ENCODE measurements at regions not wholly inside any gene's neighbourhood (a gene's known extent, or its start where the extent isn't known, plus 50 kb on each side); places are given as distances from the start of the nearest gene placed in this dataset.

DNA sequence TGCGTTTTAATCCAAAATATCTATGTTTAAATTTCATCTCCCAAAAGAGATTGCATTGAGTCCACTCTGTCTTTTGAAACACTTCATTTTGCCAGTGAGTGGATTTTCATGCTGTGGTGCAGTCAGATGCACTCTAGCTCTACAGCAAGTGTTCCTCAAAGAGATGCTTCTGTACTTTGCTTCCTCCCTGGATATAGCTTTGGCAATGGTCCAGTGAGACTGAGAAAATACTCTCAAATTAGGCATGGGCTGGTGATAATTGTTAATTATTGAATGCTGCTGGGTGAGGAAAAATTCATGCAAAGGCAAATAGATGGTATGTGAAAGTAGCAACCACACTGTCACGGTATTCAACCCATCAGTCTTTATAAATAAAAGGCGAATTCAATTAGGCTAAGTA is 396.9 kb downstream of the ADGRL2 start:
- H3K4me3 ChIP-seq (ENCODE audit: low read depth in 1 of 2, low read length in 2 of 2): no peak overlapping the region

DNA sequence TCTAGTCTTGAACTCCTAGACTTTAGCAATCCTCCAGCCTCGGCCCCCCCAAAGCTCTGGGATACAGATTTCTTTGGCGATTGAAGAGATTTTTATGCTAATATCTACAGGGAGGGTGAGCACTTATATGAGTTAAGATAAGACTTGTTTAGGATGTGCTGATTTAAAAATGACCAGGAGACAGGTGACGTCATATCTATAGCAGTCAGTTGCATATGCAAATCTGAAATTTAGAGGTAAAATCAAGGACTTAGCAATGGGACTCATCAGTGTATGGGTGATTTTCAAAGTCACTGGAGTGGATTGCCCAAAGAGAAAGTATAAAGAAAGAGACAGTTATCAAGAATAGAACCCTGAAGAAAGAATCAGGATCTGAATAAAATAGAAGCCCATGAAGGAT is 394.5 kb downstream of the ADGRL2 start:
- Histone ChIP-seq H3K27me3 (ENCODE audit: control insufficient read depth in 1 of 2, insufficient read depth in 2 of 2, low read length in 2 of 2) (no peaks in the 10 kb centered on the region), H3K4me3 (ENCODE audit: low read depth in 1 of 2, low read length in 2 of 2) (no peak overlapping the region), H3K9me3 (ENCODE audit: low read length) (no peaks in the 10 kb centered on the region), H3K4me1 (ENCODE audit: insufficient read depth, low read length) (no peaks in the 10 kb centered on the region), H3K27ac (ENCODE audit: low read depth, low read length) (no peak overlapping the region), H3K36me3 (ENCODE audit: insufficient read depth, low read length) (no peaks in the 10 kb centered on the region), H3K9ac (ENCODE audit: low read length) (no peak overlapping the region)

More for the DNA sequence above, 396.9 kb downstream of the ADGRL2 start:
- Histone ChIP-seq H3K9me3 (ENCODE audit: low read length) (no peaks in the 10 kb centered on the region), H3K27me3 (ENCODE audit: control insufficient read depth in 1 of 2, insufficient read depth in 2 of 2, low read length in 2 of 2) (no peaks in the 10 kb centered on the region), H3K27ac (ENCODE audit: low read depth, low read length) (no peak overlapping the region), H3K4me1 (ENCODE audit: insufficient read depth, low read length) (no peaks in the 10 kb centered on the region), H3K9ac (ENCODE audit: low read length) (no peak overlapping the region), H3K36me3 (ENCODE audit: insufficient read depth, low read length) (no peaks in the 10 kb centered on the region)

DNA sequence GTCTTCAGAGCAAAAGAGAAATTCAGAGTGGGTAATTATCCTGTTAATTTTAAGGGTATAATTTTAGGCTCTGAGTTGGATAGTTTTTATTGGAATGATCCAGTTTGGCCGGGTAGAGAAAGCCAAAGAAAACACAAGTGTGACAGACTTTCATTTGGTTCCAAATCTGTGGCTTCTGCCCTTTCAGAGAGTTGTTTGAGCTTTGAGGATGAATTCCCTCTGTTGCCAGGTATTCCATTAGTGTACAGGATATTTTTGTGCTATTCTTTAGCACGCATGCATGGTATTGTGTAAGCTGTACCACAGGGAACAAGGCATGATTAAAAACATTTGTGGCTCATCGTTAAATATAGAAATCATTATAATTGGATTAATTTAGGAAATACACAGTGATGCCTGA is 384.4 kb downstream of the ADGRL2 start:
- no peaks in the 10 kb centered on the region for H3K9me3 ChIP-seq (ENCODE audit: low read length)
- H3K9ac ChIP-seq (ENCODE audit: low read length): no peak overlapping the region
- no peaks in the 10 kb centered on the region for H3K4me1 ChIP-seq (ENCODE audit: insufficient read depth, low read length)
- no peak overlapping the region for H3K4me3 ChIP-seq (ENCODE audit: low read depth in 1 of 2, low read length in 2 of 2)
- no peaks in the 10 kb centered on the region for H3K36me3 ChIP-seq (ENCODE audit: insufficient read depth, low read length)
- H3K27me3 ChIP-seq (ENCODE audit: control insufficient read depth in 1 of 2, insufficient read depth in 2 of 2, low read length in 2 of 2): no peaks in the 10 kb centered on the region
- H3K27ac ChIP-seq (ENCODE audit: low read depth, low read length): no peak overlapping the region

DNA sequence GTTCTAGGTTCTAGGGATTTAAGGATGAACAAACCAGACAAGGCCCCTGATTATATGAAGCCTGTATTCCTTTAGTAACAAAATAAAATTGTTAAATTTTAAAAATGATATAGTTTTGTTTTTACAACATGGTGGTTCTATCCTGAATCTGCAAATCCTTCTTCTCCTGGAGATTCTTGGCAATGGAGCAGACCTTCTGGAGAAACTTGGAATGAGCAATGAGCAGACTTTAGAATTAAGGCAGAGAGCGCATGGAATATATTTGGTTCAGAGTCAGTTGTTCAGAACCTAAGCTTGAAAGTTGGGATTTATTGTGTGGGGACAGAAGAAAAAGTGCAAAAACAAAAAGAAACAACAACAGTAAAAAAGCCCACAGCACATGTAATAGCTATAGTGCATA is 381.1 kb downstream of the ADGRL2 start:
- no peaks in the 10 kb centered on the region for H3K27me3 ChIP-seq (ENCODE audit: control insufficient read depth in 1 of 2, insufficient read depth in 2 of 2, low read length in 2 of 2)
- no peak overlapping the region for H3K27ac ChIP-seq (ENCODE audit: low read depth, low read length)
- no peak overlapping the region for H3K4me3 ChIP-seq (ENCODE audit: low read depth in 1 of 2, low read length in 2 of 2)
- H3K9me3 ChIP-seq (ENCODE audit: low read length): no peaks in the 10 kb centered on the region
- H3K4me1 ChIP-seq (ENCODE audit: insufficient read depth, low read length): no peaks in the 10 kb centered on the region
- H3K36me3 ChIP-seq (ENCODE audit: insufficient read depth, low read length): no peaks in the 10 kb centered on the region
- H3K9ac ChIP-seq (ENCODE audit: low read length): no peak overlapping the region

DNA sequence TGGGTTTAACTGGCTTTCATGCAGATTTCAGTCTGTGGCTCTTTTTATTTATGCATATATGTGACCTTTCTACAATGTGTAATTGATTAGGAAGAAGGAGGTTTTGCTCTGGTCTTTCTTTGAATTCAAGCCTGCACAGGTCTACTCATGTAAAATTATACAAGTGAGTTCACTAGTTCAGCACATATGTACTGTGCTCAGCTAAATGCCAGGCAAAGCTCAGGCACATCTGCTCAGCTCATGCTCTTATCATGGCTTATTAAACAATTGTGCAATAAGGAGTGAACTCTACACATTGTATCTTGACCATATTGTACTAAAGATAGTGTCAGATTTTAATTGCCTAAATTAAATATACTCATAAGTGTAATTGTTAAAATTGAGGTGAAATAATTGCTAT is 378.4 kb downstream of the ADGRL2 start:
- no peaks in the 10 kb centered on the region for H3K27me3 ChIP-seq (ENCODE audit: control insufficient read depth in 1 of 2, insufficient read depth in 2 of 2, low read length in 2 of 2)
- H3K36me3 ChIP-seq (ENCODE audit: insufficient read depth, low read length): no peaks in the 10 kb centered on the region
- H3K4me1 ChIP-seq (ENCODE audit: insufficient read depth, low read length): no peaks in the 10 kb centered on the region
- H3K27ac ChIP-seq (ENCODE audit: low read depth, low read length): no peak overlapping the region
- H3K4me3 ChIP-seq (ENCODE audit: low read depth in 1 of 2, low read length in 2 of 2): no peak overlapping the region
- H3K9me3 ChIP-seq (ENCODE audit: low read length): no peaks in the 10 kb centered on the region
- H3K9ac ChIP-seq (ENCODE audit: low read length): no peak overlapping the region

DNA sequence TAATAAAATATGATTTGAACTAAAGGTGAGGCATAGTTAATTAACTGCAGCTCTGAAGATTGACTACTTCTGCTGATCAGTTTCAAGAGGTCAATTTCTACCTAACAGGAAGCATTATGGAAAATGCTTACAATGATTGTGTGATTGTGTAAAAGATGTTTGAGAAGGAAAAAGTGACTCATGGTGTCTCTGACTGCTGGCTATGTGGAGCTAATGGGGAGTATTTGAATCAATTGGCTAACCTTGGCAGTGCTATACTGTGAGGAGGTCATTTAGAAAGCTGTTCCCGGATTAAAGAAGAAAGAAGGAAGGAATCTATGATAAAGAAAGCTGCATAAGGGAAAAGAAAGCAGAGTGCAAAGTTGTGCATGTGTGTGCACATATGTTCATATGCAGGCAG is 376.5 kb downstream of the ADGRL2 start:
- Histone ChIP-seq H3K4me1 (ENCODE audit: insufficient read depth, low read length) (no peaks in the 10 kb centered on the region), H3K27ac (ENCODE audit: low read depth, low read length) (no peak overlapping the region), H3K9me3 (ENCODE audit: low read length) (no peaks in the 10 kb centered on the region), H3K4me3 (ENCODE audit: low read depth in 1 of 2, low read length in 2 of 2) (no peak overlapping the region), H3K27me3 (ENCODE audit: control insufficient read depth in 1 of 2, insufficient read depth in 2 of 2, low read length in 2 of 2) (no peaks in the 10 kb centered on the region), H3K36me3 (ENCODE audit: insufficient read depth, low read length) (no peaks in the 10 kb centered on the region), H3K9ac (ENCODE audit: low read length) (no peak overlapping the region)

DNA sequence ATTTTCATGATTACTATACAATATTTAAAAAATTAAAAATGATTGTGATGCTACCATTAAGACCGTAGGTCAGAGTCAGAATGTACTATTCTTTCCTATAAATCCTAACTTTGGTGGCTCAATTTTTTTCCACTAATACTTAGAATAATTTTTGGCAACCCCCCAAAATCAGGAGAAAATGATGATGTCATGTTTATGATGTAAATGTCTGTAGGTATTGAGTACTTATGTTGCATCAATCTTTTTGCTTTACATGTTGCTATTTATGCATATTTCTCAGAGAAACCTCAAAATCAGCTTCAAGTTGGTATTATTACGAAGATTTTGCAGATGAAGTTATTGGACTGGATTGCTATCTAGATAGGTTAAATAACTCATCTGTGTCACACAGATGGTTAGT is 371.2 kb downstream of the ADGRL2 start:
- no peak overlapping the region for H3K27ac ChIP-seq (ENCODE audit: low read depth, low read length)
- H3K9ac ChIP-seq (ENCODE audit: low read length): no peak overlapping the region
- no peaks in the 10 kb centered on the region for H3K9me3 ChIP-seq (ENCODE audit: low read length)

DNA sequence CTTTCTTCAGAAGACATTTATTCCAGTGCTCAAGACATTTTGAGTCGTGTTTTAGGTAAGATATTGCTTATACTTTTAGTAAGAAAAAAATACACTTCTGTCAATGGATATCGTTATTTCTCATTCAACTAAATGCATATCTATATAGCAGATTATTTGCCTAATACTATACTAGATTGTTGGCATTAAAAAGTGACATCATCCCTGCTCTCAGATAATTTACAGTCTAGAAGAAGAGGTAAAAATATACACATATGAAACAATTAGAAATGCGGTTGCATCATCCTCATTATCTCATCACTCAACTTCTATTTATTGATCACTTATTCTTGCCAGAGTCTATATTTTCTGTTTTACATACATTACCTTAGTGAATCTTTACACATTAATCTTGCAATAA is 367.7 kb downstream of the ADGRL2 start:
- no peaks in the 10 kb centered on the region for H3K4me1 ChIP-seq (ENCODE audit: insufficient read depth, low read length)
- H3K4me3 ChIP-seq (ENCODE audit: low read depth in 1 of 2, low read length in 2 of 2): no peak overlapping the region
- no peaks in the 10 kb centered on the region for H3K27me3 ChIP-seq (ENCODE audit: control insufficient read depth in 1 of 2, insufficient read depth in 2 of 2, low read length in 2 of 2)
- H3K36me3 ChIP-seq (ENCODE audit: insufficient read depth, low read length): no peaks in the 10 kb centered on the region
- H3K27ac ChIP-seq (ENCODE audit: low read depth, low read length): no peak overlapping the region
- no peaks in the 10 kb centered on the region for H3K9me3 ChIP-seq (ENCODE audit: low read length)
- no peak overlapping the region for H3K9ac ChIP-seq (ENCODE audit: low read length)

More for the DNA sequence above, 371.2 kb downstream of the ADGRL2 start:
- Histone ChIP-seq H3K27me3 (ENCODE audit: control insufficient read depth in 1 of 2, insufficient read depth in 2 of 2, low read length in 2 of 2) (no peaks in the 10 kb centered on the region), H3K36me3 (ENCODE audit: insufficient read depth, low read length) (no peaks in the 10 kb centered on the region), H3K4me3 (ENCODE audit: low read depth in 1 of 2, low read length in 2 of 2) (no peak overlapping the region), H3K4me1 (ENCODE audit: insufficient read depth, low read length) (no peaks in the 10 kb centered on the region)

DNA sequence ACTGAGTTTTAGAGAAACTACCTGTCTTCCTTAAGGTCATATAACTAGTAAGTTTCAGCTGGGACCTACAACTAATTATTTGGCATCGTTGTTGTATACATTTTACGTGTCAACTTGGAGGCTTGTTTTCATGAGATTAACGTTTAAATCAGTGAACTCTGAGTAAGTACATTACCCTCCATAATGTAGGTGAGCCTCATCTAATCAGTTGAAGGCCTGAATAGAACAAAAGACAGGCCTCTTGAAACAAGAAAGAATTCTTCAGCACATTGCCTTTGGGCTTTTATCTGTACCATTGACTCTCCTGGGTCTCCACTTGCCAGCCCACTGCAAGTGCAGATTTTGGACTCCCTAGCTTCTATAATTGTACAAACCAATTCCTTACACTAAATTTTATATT is 364.6 kb downstream of the ADGRL2 start:
- Histone ChIP-seq H3K27ac (ENCODE audit: low read depth, low read length) (no peak overlapping the region), H3K36me3 (ENCODE audit: insufficient read depth, low read length) (no peaks in the 10 kb centered on the region), H3K27me3 (ENCODE audit: control insufficient read depth in 1 of 2, insufficient read depth in 2 of 2, low read length in 2 of 2) (no peaks in the 10 kb centered on the region), H3K4me3 (ENCODE audit: low read depth in 1 of 2, low read length in 2 of 2) (no peak overlapping the region), H3K4me1 (ENCODE audit: insufficient read depth, low read length) (peaks cover 4% of the 10 kb centered on the region), H3K9ac (ENCODE audit: low read length) (no peak overlapping the region), H3K9me3 (ENCODE audit: low read length) (no peaks in the 10 kb centered on the region)

DNA sequence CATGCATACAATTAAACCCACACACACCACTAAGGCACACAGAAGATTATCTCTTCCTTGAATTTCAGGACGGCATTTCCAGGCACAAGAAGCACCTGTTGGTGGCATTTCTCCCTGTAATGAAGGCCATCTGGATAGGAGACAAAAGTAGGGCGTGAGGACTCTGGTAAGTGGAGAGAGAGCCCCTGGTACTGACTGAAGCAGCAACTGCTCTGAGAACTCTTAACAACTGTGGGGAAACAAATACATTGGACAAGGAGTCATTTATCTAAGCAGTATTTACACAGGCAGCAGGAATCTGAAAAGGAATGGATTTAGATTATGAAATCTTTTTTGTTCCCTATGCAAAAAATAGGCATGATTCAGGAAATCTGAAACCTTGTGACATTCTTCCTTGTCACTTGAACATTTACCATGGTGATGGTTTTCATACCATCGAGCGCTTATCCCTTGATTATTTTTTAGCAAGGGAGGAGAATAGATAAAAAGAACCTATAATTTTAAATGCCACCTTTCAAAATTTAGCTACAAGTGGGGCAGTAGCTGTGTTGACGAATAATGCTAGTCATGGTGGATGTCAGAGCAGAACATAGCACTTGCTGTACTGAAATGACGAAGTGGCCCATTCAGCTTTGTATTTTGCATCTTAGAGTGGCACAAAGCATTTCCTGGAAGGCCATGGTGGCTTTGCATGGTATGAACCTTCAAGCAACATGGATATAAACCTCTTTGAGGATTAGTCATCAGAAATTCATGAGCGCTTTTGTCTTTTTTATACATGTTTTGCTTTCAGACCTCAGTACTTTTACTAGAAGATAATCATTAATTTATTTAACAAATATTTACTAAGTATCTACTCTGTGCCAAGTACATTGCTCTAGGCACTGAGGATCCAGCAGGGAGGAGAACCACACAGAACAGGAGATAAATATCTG is 362.0 kb downstream of the ADGRL2 start:
- H3K9ac ChIP-seq (ENCODE audit: low read length): no peak overlapping the region
- no peak overlapping the region for H3K4me3 ChIP-seq (ENCODE audit: low read depth in 1 of 2, low read length in 2 of 2)
- H3K36me3 ChIP-seq (ENCODE audit: insufficient read depth, low read length): no peaks in the 10 kb centered on the region
- H3K4me1 ChIP-seq (ENCODE audit: insufficient read depth, low read length): peaks cover 4% of the 10 kb centered on the region
- H3K27ac ChIP-seq (ENCODE audit: low read depth, low read length): no peak overlapping the region
- H3K27me3 ChIP-seq (ENCODE audit: control insufficient read depth in 1 of 2, insufficient read depth in 2 of 2, low read length in 2 of 2): no peaks in the 10 kb centered on the region
- no peaks in the 10 kb centered on the region for H3K9me3 ChIP-seq (ENCODE audit: low read length)

DNA sequence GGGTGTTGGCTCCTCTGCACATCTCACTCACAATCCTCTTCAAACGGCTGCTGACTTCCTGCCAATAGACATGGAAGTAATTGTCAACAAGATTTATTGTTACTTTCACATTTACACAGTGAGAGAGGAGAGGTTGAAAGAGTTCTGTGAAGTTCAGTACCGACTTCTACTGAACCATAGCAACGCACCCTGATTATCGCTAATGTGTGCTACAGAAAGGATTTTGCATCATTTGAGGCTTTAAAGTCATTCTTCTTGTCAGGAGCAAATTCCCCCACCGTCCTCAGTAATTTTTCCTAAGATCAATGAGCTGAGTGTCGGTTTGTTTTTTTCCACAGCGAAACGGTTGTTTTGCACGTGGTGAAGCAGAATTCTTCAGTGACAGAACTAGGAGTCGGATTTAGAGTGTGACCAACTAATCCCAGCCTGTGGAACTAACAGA is 361.0 kb downstream of the ADGRL2 start:
- Histone ChIP-seq H3K27ac (ENCODE audit: low read depth, low read length) (no peak overlapping the region), H3K9ac (ENCODE audit: low read length) (no peak overlapping the region), H3K4me1 (ENCODE audit: insufficient read depth, low read length) (peaks cover 4% of the 10 kb centered on the region), H3K36me3 (ENCODE audit: insufficient read depth, low read length) (no peaks in the 10 kb centered on the region), H3K27me3 (ENCODE audit: control insufficient read depth in 1 of 2, insufficient read depth in 2 of 2, low read length in 2 of 2) (no peaks in the 10 kb centered on the region), H3K9me3 (ENCODE audit: low read length) (no peaks in the 10 kb centered on the region), H3K4me3 (ENCODE audit: low read depth in 1 of 2, low read length in 2 of 2) (peak overlapping the region; percentile 22 to 37)

DNA sequence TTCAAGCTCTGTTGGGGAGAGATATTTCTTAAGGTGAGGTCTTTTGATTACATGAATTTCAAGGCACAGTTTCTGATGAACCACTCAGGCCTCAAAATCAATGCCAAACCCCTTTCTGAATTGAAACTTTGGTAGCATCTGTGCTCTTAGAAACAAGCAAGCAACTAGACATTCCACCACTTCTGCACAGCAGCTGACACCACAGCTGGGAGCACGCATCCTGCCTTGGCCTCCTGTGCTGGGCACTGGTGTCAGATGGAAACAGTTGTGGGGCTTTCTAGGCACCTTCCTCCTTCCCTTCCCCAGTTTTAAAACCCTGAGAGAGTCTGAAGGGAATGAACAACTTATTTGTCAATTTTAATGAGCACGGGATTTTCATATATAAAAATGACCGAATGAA is 360.2 kb downstream of the ADGRL2 start:
- H3K36me3 ChIP-seq (ENCODE audit: insufficient read depth, low read length): no peaks in the 10 kb centered on the region
- no peaks in the 10 kb centered on the region for H3K27me3 ChIP-seq (ENCODE audit: control insufficient read depth in 1 of 2, insufficient read depth in 2 of 2, low read length in 2 of 2)
- no peak overlapping the region for H3K27ac ChIP-seq (ENCODE audit: low read depth, low read length)
- H3K4me3 ChIP-seq (ENCODE audit: low read depth in 1 of 2, low read length in 2 of 2): no peak overlapping the region
- no peaks in the 10 kb centered on the region for H3K9me3 ChIP-seq (ENCODE audit: low read length)
- H3K4me1 ChIP-seq (ENCODE audit: insufficient read depth, low read length): peaks cover 4% of the 10 kb centered on the region
- H3K9ac ChIP-seq (ENCODE audit: low read length): no peak overlapping the region

Measured in muscle layer of colon (tissue), 2 donors.